ENCODE measurements at regions not wholly inside any gene's neighbourhood (a gene's known extent, or its start where the extent isn't known, plus 50 kb on each side); places are given as distances from the start of the nearest gene placed in this dataset.
"Not testable (repeated sequence)": the region's sequence is repeated elsewhere in the genome, so short reads cannot be mapped to it uniquely, and the experiment has no call there.

GRCh38 chr3:87436781-87437543 lies 160.6 kb upstream of the POU1F1 start:
- H3K4me3 ChIP-seq (ENCODE audit: low read depth, poor library complexity, severe bottlenecking), result no peak overlapping the region
- no peak for TF ChIP-seq CTCF (IDR thresholded peaks at IDR 0.05)
- TF ChIP-seq POLR2A (IDR thresholded peaks at IDR 0.05), result no peak
- DNase-seq (ENCODE audit: low spot score in 2 of 2), result no peak
- intact Hi-C loops (cut with DNase I; ENCODE audit: low total_unique reads), result loop anchor here (2.0 kb wide), 1 partner anchor 62 kb away; no protein-coding TSS in a partner anchor
- WGBS, 2 donors, result 74 to 79% methylated on average over 7 of the region's 7 CpGs

GRCh38 chr3:87435926-87436620 lies 159.7 kb upstream of the POU1F1 start:
- no peak for DNase-seq (ENCODE audit: low spot score in 2 of 2)
- 33% methylated on average over 5 of the region's 5 CpGs for WGBS, 2 donors
- H3K4me3 ChIP-seq (ENCODE audit: low read depth, poor library complexity, severe bottlenecking), result no peak overlapping the region
- intact Hi-C loops (cut with DNase I; ENCODE audit: low total_unique reads), result loop anchor here (2.0 kb wide), 1 partner anchor 61 kb away; no protein-coding TSS in a partner anchor
- no peak for TF ChIP-seq CTCF (IDR thresholded peaks at IDR 0.05)
- no peak for TF ChIP-seq POLR2A (IDR thresholded peaks at IDR 0.05)

GRCh38 chr3:87433445-87433844 lies 157.1 kb upstream of the POU1F1 start:
- intact Hi-C loops (cut with DNase I; ENCODE audit: low total_unique reads); H3K4me3 ChIP-seq (ENCODE audit: low read depth, poor library complexity, severe bottlenecking); DNase-seq (ENCODE audit: low spot score in 2 of 2): not testable (repeated sequence)
- WGBS, 2 donors, result 38 to 68% methylated on average over 3 of the region's 3 CpGs

GRCh38 chr3:87426918-87427317 lies 150.5 kb upstream of the POU1F1 start:
- DNase-seq (ENCODE audit: low spot score in 2 of 2), result no peak
- H3K4me3 ChIP-seq (ENCODE audit: low read depth, poor library complexity, severe bottlenecking), result no peak overlapping the region
- intact Hi-C loops (cut with DNase I; ENCODE audit: low total_unique reads), result no loop called here
- 64 to 66% methylated on average over 2 of the region's 2 CpGs for WGBS, 2 donors
- no peak for TF ChIP-seq CTCF (IDR thresholded peaks at IDR 0.05)
- no peak for TF ChIP-seq POLR2A (IDR thresholded peaks at IDR 0.05)

GRCh38 chr3:87425056-87425455 lies 148.7 kb upstream of the POU1F1 start:
- TF ChIP-seq CTCF (IDR thresholded peaks at IDR 0.05), result no peak
- no peak for TF ChIP-seq POLR2A (IDR thresholded peaks at IDR 0.05)
- intact Hi-C loops (cut with DNase I; ENCODE audit: low total_unique reads), result no loop called here
- no peak overlapping the region for H3K4me3 ChIP-seq (ENCODE audit: low read depth, poor library complexity, severe bottlenecking)
- WGBS, 2 donors, result 67 to 72% methylated on average over 3 of the region's 3 CpGs
- DNase-seq (ENCODE audit: low spot score in 2 of 2), result no peak

- intact Hi-C loops (cut with DNase I; ENCODE audit: low total_unique reads), result no loop called here
- WGBS, 2 donors, result 93 to 97% methylated on average over 2 of the region's 2 CpGs
- TF ChIP-seq POLR2A (IDR thresholded peaks at IDR 0.05) (no peak), CTCF (IDR thresholded peaks at IDR 0.05) (no peak)
- H3K4me3 ChIP-seq (ENCODE audit: low read depth, poor library complexity, severe bottlenecking), result no peak overlapping the region
- no peak for DNase-seq (ENCODE audit: low spot score in 2 of 2)
Observed at GRCh38 chr3:87423336-87423735, 147.0 kb upstream of the POU1F1 start.

Measured in lower leg skin (tissue), 4 donors.